Liver (tissue), 8 donors: ENCODE measurements at regions not wholly inside any gene's neighbourhood (a gene's known extent, or its start where the extent isn't known, plus 50 kb on each side); places are given as distances from the start of the nearest gene placed in this dataset.

Source experiments
- DNase-seq: peaks from one replicate; pipeline ENCODE4 v3.0.0-alpha.2; 2017; ENCODE audit warnings: low spot score
- H3K27ac ChIP-seq, 2 donors: one replicate each; pipeline ENCODE4 v1.7.0; 2013; ENCODE audit warnings: inconsistent platforms in 2 of 2, low read length in 2 of 2, control low read depth in 1 of 2, low read depth in 1 of 2, mild to moderate bottlenecking in 1 of 2
- H3K27me3 ChIP-seq, 4 donors: one replicate each; pipeline versions ENCODE4 v1.6.1 to v1.7.0; 2013; ENCODE audit warnings: low read length in 3 of 4, inconsistent platforms in 1 of 4, mild to moderate bottlenecking in 1 of 4, moderate library complexity in 1 of 4; ENCODE audit not compliant: control insufficient read depth in 4 of 4, insufficient read depth in 4 of 4
- H3K36me3 ChIP-seq, 4 donors: one replicate each; pipeline versions ENCODE4 v1.6.1 to v1.7.0; 2013; ENCODE audit warnings: low read length in 3 of 4, mild to moderate bottlenecking in 3 of 4, low read depth in 1 of 4, moderate library complexity in 1 of 4; ENCODE audit not compliant: control insufficient read depth in 4 of 4, insufficient read depth in 3 of 4
- H3K4me1 ChIP-seq, 4 donors: one replicate each; pipeline versions ENCODE4 v1.6.1 to v1.7.0; 2013; ENCODE audit warnings: low read length in 3 of 4, mild to moderate bottlenecking in 3 of 4, moderate library complexity in 1 of 4; ENCODE audit not compliant: control insufficient read depth in 4 of 4, insufficient read depth in 4 of 4
- H3K4me3 ChIP-seq, 3 donors: one replicate each; pipeline versions ENCODE4 v1.6.1 to v1.7.0; 2013; ENCODE audit warnings: low read length in 3 of 3, control low read depth in 1 of 3, low read depth in 1 of 3, mild to moderate bottlenecking in 1 of 3
- H3K9ac ChIP-seq, 2 donors: one replicate each; pipeline ENCODE4 v1.7.0; 2013; ENCODE audit warnings: low read length in 2 of 2, mild to moderate bottlenecking in 2 of 2, moderate library complexity in 2 of 2, control low read depth in 1 of 2, low read depth in 1 of 2
- H3K9me3 ChIP-seq, 4 donors: one replicate each; pipeline versions ENCODE4 v1.6.1 to v1.7.0; 2013; ENCODE audit warnings: low read length in 3 of 4; ENCODE audit not compliant: control insufficient read depth in 4 of 4
- EGR1 ChIP-seq, 2 donors: IDR thresholded peaks; 2 replicates each; pipeline ENCODE4 v1.6.1; 2016 to 2018; ENCODE audit warnings: antibody characterized with exemption in 2 of 2, low read depth in 2 of 2
- FOXA2 ChIP-seq: IDR thresholded peaks from 2 replicates; pipeline ENCODE4 v1.6.1; 2016; ENCODE audit warnings: antibody characterized with exemption
- GABPA ChIP-seq, 2 donors: IDR thresholded peaks in 1 of 2; conservative IDR thresholded peaks in 1 of 2; 2 replicates each; pipeline ENCODE4 v1.6.1; 2016; ENCODE audit warnings: antibody characterized with exemption in 2 of 2, mild to moderate bottlenecking in 1 of 2, moderate library complexity in 1 of 2
- HNF4A ChIP-seq, 2 donors: conservative IDR thresholded peaks; 2 replicates each; pipeline ENCODE4 v1.6.1; 2016; ENCODE audit warnings: antibody characterized with exemption in 2 of 2, mild to moderate bottlenecking in 2 of 2
- JUND ChIP-seq, 2 donors: IDR thresholded peaks; 2 replicates each; pipeline ENCODE4 v1.6.1; 2016; ENCODE audit warnings: antibody characterized with exemption in 2 of 2
- NR2F2 ChIP-seq: IDR thresholded peaks from 2 replicates; pipeline ENCODE4 v1.6.1; 2016; ENCODE audit warnings: antibody characterized with exemption
- RAD21 ChIP-seq, 2 donors: IDR thresholded peaks; 2 replicates each; pipeline ENCODE4 v1.6.1; 2016; ENCODE audit warnings: antibody characterized with exemption in 2 of 2, mild to moderate bottlenecking in 2 of 2
- RXRA ChIP-seq, 2 donors: IDR thresholded peaks; 2 replicates each; pipeline ENCODE4 v1.6.1; 2017 to 2018; ENCODE audit warnings: antibody characterized with exemption in 2 of 2, mild to moderate bottlenecking in 1 of 2
- SP1 ChIP-seq: IDR thresholded peaks from 2 replicates; pipeline ENCODE4 v1.6.1; 2018; ENCODE audit warnings: antibody characterized with exemption, mild to moderate bottlenecking
- TAF1 ChIP-seq: conservative IDR thresholded peaks from 2 replicates; pipeline ENCODE4 v1.6.1; 2016; ENCODE audit warnings: antibody characterized with exemption, mild to moderate bottlenecking
- YY1 ChIP-seq: IDR thresholded peaks from 2 replicates; pipeline ENCODE4 v1.6.1; 2016; ENCODE audit warnings: antibody characterized with exemption, mild to moderate bottlenecking
- WGBS: extraction: QIAGEN DNeasy Blood & Tissue Kit; methylation state at CpG from one replicate; pipeline ENCODE4 v1.1.7; 2013; 5-methylcytosine and 5-hydroxymethylcytosine counted together
- TF ChIP-seq, protein P1 (sequence below): IDR thresholded peaks from 2 replicates; pipeline ENCODE4 v1.6.1; 2016; ENCODE audit warnings: antibody characterized with exemption
- TF ChIP-seq, protein P2 (sequence below): fragments of 150-350 bp; IDR thresholded peaks from 2 replicates; pipeline ENCODE4 v1.5.1; 2017; ENCODE audit warnings: improper control_type of control experiment, low read depth, low read length; ENCODE audit not compliant: missing input control
- TF ChIP-seq, protein P3 (sequence below): IDR thresholded peaks from 2 replicates; pipeline ENCODE4 v1.6.1; 2016; ENCODE audit warnings: antibody characterized with exemption
- TF ChIP-seq, protein P4 (sequence below): IDR thresholded peaks from 2 replicates; pipeline ENCODE4 v1.6.1; 2016; ENCODE audit warnings: antibody characterized with exemption, mild to moderate bottlenecking
- donor health status: healthy.
- donor health status: healthy.
- donor health status: healthy.
- donor health status: healthy.
- donor health status: healthy.

GRCh38 chr4:89371614-89372013, 64.0 kb upstream of the GPRIN3 start (continued):
- TF ChIP-seq, protein P1, sequence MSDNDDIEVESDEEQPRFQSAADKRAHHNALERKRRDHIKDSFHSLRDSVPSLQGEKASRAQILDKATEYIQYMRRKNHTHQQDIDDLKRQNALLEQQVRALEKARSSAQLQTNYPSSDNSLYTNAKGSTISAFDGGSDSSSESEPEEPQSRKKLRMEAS = no peak
- TF ChIP-seq HNF4A (conservative IDR thresholded peaks at IDR 0.05) (no peak), YY1 (no peak)
- TF ChIP-seq, protein P2, sequence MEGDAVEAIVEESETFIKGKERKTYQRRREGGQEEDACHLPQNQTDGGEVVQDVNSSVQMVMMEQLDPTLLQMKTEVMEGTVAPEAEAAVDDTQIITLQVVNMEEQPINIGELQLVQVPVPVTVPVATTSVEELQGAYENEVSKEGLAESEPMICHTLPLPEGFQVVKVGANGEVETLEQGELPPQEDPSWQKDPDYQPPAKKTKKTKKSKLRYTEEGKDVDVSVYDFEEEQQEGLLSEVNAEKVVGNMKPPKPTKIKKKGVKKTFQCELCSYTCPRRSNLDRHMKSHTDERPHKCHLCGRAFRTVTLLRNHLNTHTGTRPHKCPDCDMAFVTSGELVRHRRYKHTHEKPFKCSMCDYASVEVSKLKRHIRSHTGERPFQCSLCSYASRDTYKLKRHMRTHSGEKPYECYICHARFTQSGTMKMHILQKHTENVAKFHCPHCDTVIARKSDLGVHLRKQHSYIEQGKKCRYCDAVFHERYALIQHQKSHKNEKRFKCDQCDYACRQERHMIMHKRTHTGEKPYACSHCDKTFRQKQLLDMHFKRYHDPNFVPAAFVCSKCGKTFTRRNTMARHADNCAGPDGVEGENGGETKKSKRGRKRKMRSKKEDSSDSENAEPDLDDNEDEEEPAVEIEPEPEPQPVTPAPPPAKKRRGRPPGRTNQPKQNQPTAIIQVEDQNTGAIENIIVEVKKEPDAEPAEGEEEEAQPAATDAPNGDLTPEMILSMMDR = no peak

DNA sequence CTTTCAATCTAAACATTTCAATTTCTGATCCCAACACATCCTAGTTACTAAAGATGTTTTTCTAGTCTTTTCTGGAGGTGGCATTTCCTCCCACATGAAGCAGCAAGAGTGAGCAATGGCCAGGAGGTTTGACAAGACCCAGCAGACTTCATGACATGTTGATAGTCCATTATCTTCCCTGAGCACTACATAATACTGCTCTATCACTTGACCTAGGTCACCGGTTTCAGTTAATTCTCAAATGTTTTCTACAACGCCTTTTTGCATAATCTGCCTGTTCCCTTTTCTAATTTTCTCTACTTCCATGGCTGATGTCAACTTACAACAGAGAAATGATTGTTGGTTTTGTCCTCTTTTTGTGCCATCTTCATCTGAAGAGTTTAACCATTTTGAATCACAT, 62.0 kb upstream of the GPRIN3 start:
- no peaks in the 10 kb centered on the region for H3K27me3 ChIP-seq
- DNase-seq = no peak
- no peaks in the 10 kb centered on the region for H3K36me3 ChIP-seq
- 79% methylated on average over 2 of the region's 2 CpGs for whole genome bisulfite sequencing
- H3K9ac ChIP-seq = no peak overlapping the region
- no peaks in the 10 kb centered on the region for H3K4me1 ChIP-seq
- TF ChIP-seq, protein P3, sequence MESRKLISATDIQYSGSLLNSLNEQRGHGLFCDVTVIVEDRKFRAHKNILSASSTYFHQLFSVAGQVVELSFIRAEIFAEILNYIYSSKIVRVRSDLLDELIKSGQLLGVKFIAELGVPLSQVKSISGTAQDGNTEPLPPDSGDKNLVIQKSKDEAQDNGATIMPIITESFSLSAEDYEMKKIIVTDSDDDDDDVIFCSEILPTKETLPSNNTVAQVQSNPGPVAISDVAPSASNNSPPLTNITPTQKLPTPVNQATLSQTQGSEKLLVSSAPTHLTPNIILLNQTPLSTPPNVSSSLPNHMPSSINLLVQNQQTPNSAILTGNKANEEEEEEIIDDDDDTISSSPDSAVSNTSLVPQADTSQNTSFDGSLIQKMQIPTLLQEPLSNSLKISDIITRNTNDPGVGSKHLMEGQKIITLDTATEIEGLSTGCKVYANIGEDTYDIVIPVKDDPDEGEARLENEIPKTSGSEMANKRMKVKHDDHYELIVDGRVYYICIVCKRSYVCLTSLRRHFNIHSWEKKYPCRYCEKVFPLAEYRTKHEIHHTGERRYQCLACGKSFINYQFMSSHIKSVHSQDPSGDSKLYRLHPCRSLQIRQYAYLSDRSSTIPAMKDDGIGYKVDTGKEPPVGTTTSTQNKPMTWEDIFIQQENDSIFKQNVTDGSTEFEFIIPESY = no peak
- TF ChIP-seq NR2F2 (no peak), GABPA (IDR thresholded peaks at IDR 0.05 in 1 of 2, conservative IDR thresholded peaks at IDR 0.05 in 1 of 2) (no peak), RAD21 (IDR thresholded peaks at IDR 0.05) (no peak), JUND (IDR thresholded peaks at IDR 0.05) (no peak), YY1 (no peak), SP1 (no peak), RXRA (IDR thresholded peaks at IDR 0.05) (no peak), EGR1 (IDR thresholded peaks at IDR 0.05; ENCODE audit: low read depth in 2 of 2) (no peak), FOXA2 (no peak), TAF1 (no peak), HNF4A (conservative IDR thresholded peaks at IDR 0.05) (no peak)
- TF ChIP-seq, protein P4, sequence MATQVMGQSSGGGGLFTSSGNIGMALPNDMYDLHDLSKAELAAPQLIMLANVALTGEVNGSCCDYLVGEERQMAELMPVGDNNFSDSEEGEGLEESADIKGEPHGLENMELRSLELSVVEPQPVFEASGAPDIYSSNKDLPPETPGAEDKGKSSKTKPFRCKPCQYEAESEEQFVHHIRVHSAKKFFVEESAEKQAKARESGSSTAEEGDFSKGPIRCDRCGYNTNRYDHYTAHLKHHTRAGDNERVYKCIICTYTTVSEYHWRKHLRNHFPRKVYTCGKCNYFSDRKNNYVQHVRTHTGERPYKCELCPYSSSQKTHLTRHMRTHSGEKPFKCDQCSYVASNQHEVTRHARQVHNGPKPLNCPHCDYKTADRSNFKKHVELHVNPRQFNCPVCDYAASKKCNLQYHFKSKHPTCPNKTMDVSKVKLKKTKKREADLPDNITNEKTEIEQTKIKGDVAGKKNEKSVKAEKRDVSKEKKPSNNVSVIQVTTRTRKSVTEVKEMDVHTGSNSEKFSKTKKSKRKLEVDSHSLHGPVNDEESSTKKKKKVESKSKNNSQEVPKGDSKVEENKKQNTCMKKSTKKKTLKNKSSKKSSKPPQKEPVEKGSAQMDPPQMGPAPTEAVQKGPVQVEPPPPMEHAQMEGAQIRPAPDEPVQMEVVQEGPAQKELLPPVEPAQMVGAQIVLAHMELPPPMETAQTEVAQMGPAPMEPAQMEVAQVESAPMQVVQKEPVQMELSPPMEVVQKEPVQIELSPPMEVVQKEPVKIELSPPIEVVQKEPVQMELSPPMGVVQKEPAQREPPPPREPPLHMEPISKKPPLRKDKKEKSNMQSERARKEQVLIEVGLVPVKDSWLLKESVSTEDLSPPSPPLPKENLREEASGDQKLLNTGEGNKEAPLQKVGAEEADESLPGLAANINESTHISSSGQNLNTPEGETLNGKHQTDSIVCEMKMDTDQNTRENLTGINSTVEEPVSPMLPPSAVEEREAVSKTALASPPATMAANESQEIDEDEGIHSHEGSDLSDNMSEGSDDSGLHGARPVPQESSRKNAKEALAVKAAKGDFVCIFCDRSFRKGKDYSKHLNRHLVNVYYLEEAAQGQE = no peak
- TF ChIP-seq, protein P2 = no peak
- TF ChIP-seq, protein P1 = no peak
- no peak overlapping the region for H3K27ac ChIP-seq
- no peaks in the 10 kb centered on the region for H3K9me3 ChIP-seq
- no peak overlapping the region for H3K4me3 ChIP-seq
